ENCODE measurements at regions not wholly inside any gene's neighbourhood (a gene's known extent, or its start where the extent isn't known, plus 50 kb on each side); places are given as distances from the start of the nearest gene placed in this dataset.

DNA sequence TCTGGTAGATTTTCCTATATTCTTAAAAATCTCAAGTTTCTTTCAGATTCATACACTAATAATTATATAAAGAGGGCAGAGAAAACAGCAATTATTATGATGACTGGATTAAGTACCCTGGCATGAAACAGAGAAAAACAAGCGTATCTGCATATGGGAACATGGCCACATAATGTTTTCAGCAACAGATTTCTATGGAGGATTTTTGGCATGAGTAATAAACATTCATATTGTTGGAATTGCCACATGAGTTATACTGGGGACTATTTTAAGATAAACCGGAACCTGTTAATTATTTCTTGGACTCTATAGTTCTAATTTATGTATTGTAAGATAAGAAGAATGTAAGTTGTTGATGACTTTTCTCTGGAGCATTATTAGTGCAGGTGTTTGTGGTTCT is 112.7 kb downstream of the OXSM start:
- TF ChIP-seq, protein P1, sequence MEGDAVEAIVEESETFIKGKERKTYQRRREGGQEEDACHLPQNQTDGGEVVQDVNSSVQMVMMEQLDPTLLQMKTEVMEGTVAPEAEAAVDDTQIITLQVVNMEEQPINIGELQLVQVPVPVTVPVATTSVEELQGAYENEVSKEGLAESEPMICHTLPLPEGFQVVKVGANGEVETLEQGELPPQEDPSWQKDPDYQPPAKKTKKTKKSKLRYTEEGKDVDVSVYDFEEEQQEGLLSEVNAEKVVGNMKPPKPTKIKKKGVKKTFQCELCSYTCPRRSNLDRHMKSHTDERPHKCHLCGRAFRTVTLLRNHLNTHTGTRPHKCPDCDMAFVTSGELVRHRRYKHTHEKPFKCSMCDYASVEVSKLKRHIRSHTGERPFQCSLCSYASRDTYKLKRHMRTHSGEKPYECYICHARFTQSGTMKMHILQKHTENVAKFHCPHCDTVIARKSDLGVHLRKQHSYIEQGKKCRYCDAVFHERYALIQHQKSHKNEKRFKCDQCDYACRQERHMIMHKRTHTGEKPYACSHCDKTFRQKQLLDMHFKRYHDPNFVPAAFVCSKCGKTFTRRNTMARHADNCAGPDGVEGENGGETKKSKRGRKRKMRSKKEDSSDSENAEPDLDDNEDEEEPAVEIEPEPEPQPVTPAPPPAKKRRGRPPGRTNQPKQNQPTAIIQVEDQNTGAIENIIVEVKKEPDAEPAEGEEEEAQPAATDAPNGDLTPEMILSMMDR (conservative IDR thresholded peaks at IDR 0.05; ENCODE audit: low read length) = no peak
- H3K4me3 ChIP-seq (ENCODE audit: low read length) = no peak overlapping the region
- no peak for DNase-seq (ENCODE audit: low read depth)

DNA sequence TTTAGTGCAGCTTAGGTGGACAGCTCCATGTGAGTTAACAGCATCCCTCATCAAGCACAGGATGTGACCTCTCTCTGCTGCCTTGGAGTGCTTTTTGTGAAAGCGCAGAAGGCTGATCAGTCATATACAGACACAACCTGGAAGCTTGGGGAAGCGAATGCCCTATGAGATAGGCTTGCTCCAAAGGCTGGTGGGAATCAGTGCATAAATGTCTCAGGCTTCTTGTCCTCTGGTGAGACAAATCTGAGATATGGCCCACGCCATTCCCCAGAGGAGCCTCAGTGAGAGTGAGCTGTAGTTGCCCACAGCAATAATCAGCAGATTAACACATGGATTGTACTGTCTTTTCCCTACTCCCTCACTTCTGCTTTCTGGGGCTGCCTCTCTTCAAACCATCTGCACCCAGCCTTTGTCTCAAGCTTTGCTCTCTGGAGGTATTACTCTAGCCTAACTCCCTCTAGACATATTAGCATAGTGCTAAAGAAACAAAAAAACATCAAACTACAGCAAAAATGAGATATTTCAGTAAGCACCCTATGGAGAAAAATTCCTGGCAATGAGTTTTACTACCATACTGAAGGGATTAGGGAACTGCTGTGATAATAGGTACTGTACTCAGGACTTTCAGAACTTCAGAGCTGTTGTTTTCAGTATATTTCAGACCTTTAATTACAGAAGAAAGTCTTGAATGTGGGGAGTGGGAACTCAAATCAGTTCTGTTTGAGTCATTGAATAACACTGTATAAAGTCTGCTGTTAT is 113.7 kb downstream of the OXSM start:
- H3K4me3 ChIP-seq (ENCODE audit: low read length) = no peak overlapping the region
- TF ChIP-seq, protein P1 (conservative IDR thresholded peaks at IDR 0.05; ENCODE audit: low read length) = no peak
- DNase-seq (ENCODE audit: low read depth) = no peak

DNA sequence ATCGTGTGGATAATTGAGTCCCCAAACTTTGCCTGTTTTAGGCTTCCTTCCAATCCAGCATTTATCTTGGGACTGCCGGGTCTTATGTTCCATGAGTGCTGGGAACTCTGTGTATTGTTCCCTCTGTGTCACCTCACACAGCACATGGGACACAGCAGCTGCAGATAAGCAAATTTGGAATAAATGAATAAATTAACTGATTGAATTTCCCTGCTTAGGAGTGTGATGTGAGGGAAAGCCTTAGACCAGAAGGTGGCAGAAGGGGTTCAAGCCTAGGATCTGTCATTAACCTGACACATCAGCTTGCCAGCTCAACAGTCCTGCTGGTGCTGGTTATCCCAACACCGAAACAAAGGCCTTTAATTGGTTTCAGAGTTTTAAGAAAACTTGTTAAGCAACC is 114.3 kb downstream of the OXSM start:
- H3K4me3 ChIP-seq (ENCODE audit: low read length) = no peak overlapping the region
- no peak for DNase-seq (ENCODE audit: low read depth)
- TF ChIP-seq, protein P1 (conservative IDR thresholded peaks at IDR 0.05; ENCODE audit: low read length) = no peak

DNA sequence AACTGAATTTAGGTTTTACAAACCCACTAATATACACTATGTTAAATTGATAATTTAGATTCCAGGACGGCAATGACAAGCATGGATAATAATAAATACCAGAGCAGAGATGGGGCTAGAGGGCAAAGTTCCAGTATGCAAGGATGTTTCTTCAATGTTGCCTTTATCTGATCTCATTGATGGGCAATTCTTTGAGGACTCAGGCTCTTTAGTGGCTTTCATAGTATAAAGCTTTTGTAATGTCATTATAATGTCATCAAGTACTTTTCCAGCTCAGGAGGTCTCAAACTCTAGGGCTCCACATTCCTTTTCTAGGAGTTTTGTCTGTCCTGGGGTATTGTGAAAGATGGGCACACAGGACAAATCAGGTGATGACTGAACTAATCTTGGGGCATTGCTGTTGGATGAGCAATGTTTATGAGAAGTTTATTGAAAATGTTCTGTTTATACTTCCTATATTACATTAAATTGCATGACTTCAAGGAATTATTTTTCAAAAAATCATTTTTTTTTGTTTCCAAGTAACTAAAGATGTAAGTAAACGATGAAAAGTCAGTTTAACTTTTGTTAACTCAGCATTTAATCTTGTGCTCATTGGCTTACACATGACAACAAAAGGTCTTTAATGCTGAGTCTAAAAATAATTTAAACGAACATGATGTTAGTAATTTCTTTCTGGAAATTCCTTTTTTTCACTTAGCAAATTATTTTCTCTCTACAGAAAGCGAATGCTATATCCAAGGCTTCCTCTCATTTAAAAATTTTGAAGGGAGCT is 116.4 kb downstream of the OXSM start:
- DNase-seq (ENCODE audit: low read depth) = no peak
- no peak overlapping the region for H3K4me3 ChIP-seq (ENCODE audit: low read length)
- TF ChIP-seq, protein P1 (conservative IDR thresholded peaks at IDR 0.05; ENCODE audit: low read length) = no peak

DNA sequence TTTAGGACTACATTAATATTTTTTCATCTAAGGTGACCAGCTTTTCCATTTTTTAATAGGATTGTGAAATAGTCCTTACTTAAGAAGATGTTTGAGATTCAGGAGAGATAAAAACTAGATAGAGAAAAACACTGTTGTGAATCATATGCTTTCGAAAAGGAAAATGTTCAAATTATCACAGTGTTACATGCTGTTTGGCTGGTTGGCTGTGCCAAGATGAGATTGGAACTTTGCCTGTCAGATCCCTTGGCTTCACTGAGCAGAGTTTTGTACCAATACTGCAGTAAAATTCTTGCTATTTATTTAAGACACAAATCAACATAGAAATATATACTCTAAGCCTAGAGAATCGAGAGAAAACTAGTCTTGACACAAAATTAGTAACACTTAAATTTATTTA is 117.2 kb downstream of the OXSM start:
- TF ChIP-seq, protein P1 (conservative IDR thresholded peaks at IDR 0.05; ENCODE audit: low read length) = no peak
- no peak overlapping the region for H3K4me3 ChIP-seq (ENCODE audit: low read length)
- DNase-seq (ENCODE audit: low read depth) = no peak

DNA sequence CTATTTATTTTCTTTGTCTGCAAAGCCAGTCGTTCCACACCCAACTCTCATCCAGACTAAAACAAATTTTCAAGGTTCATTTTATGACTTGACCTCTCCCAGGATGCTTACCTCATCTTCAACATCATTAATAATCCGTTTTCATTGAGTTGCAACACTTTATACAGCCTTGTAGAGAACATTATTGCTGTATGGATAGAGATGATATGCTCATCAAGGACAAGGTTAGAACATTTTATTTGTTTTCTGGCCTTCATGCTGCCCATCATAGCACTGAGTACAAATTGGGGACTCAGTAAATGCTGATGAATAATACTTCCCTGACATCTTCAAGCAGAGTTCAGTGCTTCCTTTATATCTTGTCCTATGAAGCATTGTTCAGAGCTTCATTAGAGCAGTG is 120.2 kb downstream of the OXSM start:
- no peak overlapping the region for H3K4me3 ChIP-seq (ENCODE audit: low read length)
- TF ChIP-seq, protein P1 (conservative IDR thresholded peaks at IDR 0.05; ENCODE audit: low read length) = no peak
- DNase-seq (ENCODE audit: low read depth) = no peak

DNA sequence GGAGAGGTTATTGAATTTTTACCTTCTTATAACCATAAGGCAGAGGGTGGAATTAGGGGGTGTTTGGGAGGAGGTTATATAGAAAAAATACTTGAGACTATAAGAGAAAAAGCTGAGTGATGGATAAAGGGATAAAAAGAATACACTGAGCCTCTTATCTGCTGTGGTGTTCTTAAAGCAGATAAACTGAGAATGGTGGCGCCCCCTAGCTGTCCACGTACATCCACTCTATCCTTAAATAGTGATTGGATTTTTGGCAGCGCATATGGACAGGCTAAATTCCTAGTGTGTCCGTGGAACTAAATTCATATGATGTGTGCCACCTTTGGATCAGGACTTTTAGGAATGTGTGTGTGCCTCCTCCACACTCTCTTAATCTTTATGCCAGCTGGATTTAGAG is 121.1 kb downstream of the OXSM start:
- DNase-seq (ENCODE audit: low read depth) = no peak
- TF ChIP-seq, protein P1 (conservative IDR thresholded peaks at IDR 0.05; ENCODE audit: low read length) = peak; percentile 32

More for the DNA sequence above, 121.1 kb downstream of the OXSM start:
- H3K4me3 ChIP-seq (ENCODE audit: low read length) = no peak overlapping the region
